Transverse colon (tissue), 4 donors: ENCODE measurements at regions not wholly inside any gene's neighbourhood (a gene's known extent, or its start where the extent isn't known, plus 50 kb on each side); places are given as distances from the start of the nearest gene placed in this dataset.

ENCODE experiments used
- CTCF ChIP-seq, 5 experiments: fragments of 200-600 bp in 3 of 5; fragments of 450-650 bp in 2 of 5; sonication (generic) in 3 of 5; IDR thresholded peaks; 1 replicate in 2 of 5; 2 replicates in 3 of 5; pipeline ENCODE4 v1.5.1; 2016 to 2017; ENCODE audit warnings: antibody characterized with exemption in 5 of 5, inconsistent platforms in 3 of 5, mild to moderate bottlenecking in 2 of 5, moderate library complexity in 1 of 5
- EP300 ChIP-seq: sonication (generic); formaldehyde crosslinking; IDR thresholded peaks from one replicate; pipeline ENCODE4 v1.6.1; 2017; ENCODE audit warnings: antibody characterized with exemption, low read depth
- POLR2A ChIP-seq: fragments of 450-650 bp; IDR thresholded peaks from one replicate; pipeline ENCODE4 v1.6.1; 2016; ENCODE audit warnings: antibody characterized with exemption, mild to moderate bottlenecking, moderate library complexity
- POLR2AphosphoS5 ChIP-seq, 3 donors: sonication (generic); formaldehyde crosslinking; IDR thresholded peaks; one replicate each; pipeline ENCODE4 v1.6.1; 2016; ENCODE audit warnings: antibody characterized with exemption in 3 of 3

GRCh38 chr13:106314417-106314816, 221.0 kb downstream of the EFNB2 start:
- TF ChIP-seq CTCF (IDR thresholded peaks at IDR 0.05) = no peak
- TF ChIP-seq POLR2AphosphoS5 (IDR thresholded peaks at IDR 0.05) = no peak
- no peak for TF ChIP-seq POLR2A
- TF ChIP-seq EP300 = no peak
